ENCODE measurements at regions not wholly inside any gene's neighbourhood (a gene's known extent, or its start where the extent isn't known, plus 50 kb on each side); places are given as distances from the start of the nearest gene placed in this dataset.
"Not testable (repeated sequence)": the region's sequence is repeated elsewhere in the genome, so short reads cannot be mapped to it uniquely, and the experiment has no call there.

GRCh38 chr6:120320481-120321162, 971.1 kb upstream of the MAN1A1 start:
- DNase-seq = no peak

- no peak for DNase-seq
Measured at GRCh38 chr6:120304223-120304622, 954.7 kb upstream of the MAN1A1 start.

- no peak for DNase-seq
Measured at GRCh38 chr6:120303527-120303926, 954.0 kb upstream of the MAN1A1 start.

GRCh38 chr6:120302041-120302440, 952.5 kb upstream of the MAN1A1 start:
- no peak for DNase-seq

GRCh38 chr6:120290964-120291363, 941.4 kb upstream of the MAN1A1 start:
- DNase-seq = no peak

- DNase-seq = no peak
Measured at GRCh38 chr6:120282005-120282404, 932.4 kb upstream of the MAN1A1 start.

GRCh38 chr6:120279466-120280167, 930.1 kb upstream of the MAN1A1 start:
- no peak for DNase-seq

GRCh38 chr6:120278689-120279396, 929.3 kb upstream of the MAN1A1 start:
- DNase-seq = peak in 1 of 2 experiments; percentile 9

GRCh38 chr6:120274547-120274946, 925.0 kb upstream of the MAN1A1 start:
- no peak for DNase-seq

GRCh38 chr6:120273411-120273810, 923.9 kb upstream of the MAN1A1 start:
- DNase-seq = no peak

GRCh38 chr6:120272038-120272437, 922.5 kb upstream of the MAN1A1 start:
- no peak for DNase-seq

- DNase-seq = not testable (repeated sequence)
Measured at GRCh38 chr6:120268256-120268655, 918.7 kb upstream of the MAN1A1 start.

GRCh38 chr6:120262354-120262753, 912.8 kb upstream of the MAN1A1 start:
- no peak for DNase-seq

- DNase-seq = no peak
Measured at GRCh38 chr6:120260636-120261035, 911.1 kb upstream of the MAN1A1 start.

- DNase-seq = no peak
Measured at GRCh38 chr6:120254651-120255050, 905.1 kb upstream of the MAN1A1 start.

- DNase-seq = no peak
Measured at GRCh38 chr6:120248451-120248850, 898.9 kb upstream of the MAN1A1 start.

GRCh38 chr6:120237221-120237620, 887.7 kb upstream of the MAN1A1 start:
- peak in 1 of 2 experiments; percentile 1 for DNase-seq

GRCh38 chr6:120230008-120230407, 880.4 kb upstream of the MAN1A1 start:
- no peak for DNase-seq

- DNase-seq = no peak
Measured at GRCh38 chr6:120228297-120228696, 878.7 kb upstream of the MAN1A1 start.

- DNase-seq = no peak
Measured at GRCh38 chr6:120219339-120219738, 869.8 kb upstream of the MAN1A1 start.

- DNase-seq = no peak
Measured at GRCh38 chr6:120214088-120214499, 864.5 kb upstream of the MAN1A1 start.

- DNase-seq = no peak
Measured at GRCh38 chr6:120211955-120212792, 862.6 kb upstream of the MAN1A1 start.

- no peak for DNase-seq
Measured at GRCh38 chr6:120202878-120203277, 853.3 kb upstream of the MAN1A1 start.

Data from NCI-H446 (cell line).